Astrocyte (in vitro differentiated cells and primary cell): ENCODE measurements at regions not wholly inside any gene's neighbourhood (a gene's known extent, or its start where the extent isn't known, plus 50 kb on each side); places are given as distances from the start of the nearest gene placed in this dataset.

Source experiments
- DNase-seq: peaks from one replicate; pipeline ENCODE4 v3.0.0-alpha.2; 2010; ENCODE audit warnings: low read depth
- FAIRE-seq: peaks from 2 replicates; lab custom pipeline; 2011; peaks lifted over from hg19 to GRCh38; lab: Jason Lieb, UNC
- H2AFZ ChIP-seq: 2 replicates; pipeline ENCODE4 v1.6.0; 2012; ENCODE audit warnings: low read depth, low read length, inconsistent platforms
- H3K27ac ChIP-seq: 2 replicates; pipeline ENCODE4 v1.5.1; 2011; ENCODE audit warnings: low read depth, low read length, inconsistent platforms
- H3K27me3 ChIP-seq: 2 replicates; pipeline ENCODE4 v1.6.0; 2011; ENCODE audit warnings: low read length, inconsistent platforms; ENCODE audit not compliant: insufficient read depth
- H3K36me3 ChIP-seq: 2 replicates; pipeline ENCODE4 v1.5.1; 2011; ENCODE audit warnings: low read length, inconsistent platforms; ENCODE audit not compliant: insufficient read depth
- H3K4me1 ChIP-seq: 2 replicates; pipeline ENCODE4 v1.5.1; 2011; ENCODE audit warnings: low read length, inconsistent platforms; ENCODE audit not compliant: insufficient read depth
- H3K4me2 ChIP-seq: 2 replicates; pipeline ENCODE4 v1.6.0; 2012; ENCODE audit warnings: low read length, inconsistent platforms
- H3K4me3 ChIP-seq: 2 replicates; pipeline ENCODE4 v1.5.1; 2011; ENCODE audit warnings: low read depth, mild to moderate bottlenecking, low read length, inconsistent platforms; ENCODE audit not compliant: insufficient read depth
- H3K79me2 ChIP-seq: 2 replicates; pipeline ENCODE4 v1.6.0; 2012; ENCODE audit warnings: mild to moderate bottlenecking, low read length, inconsistent platforms; ENCODE audit not compliant: insufficient read depth
- H3K9ac ChIP-seq: 2 replicates; pipeline ENCODE4 v1.6.0; 2012; ENCODE audit warnings: mild to moderate bottlenecking, low read length, inconsistent platforms
- H3K9me3 ChIP-seq: 2 replicates; pipeline ENCODE4 v1.5.1; 2012; ENCODE audit warnings: low read depth, mild to moderate bottlenecking, low read length, inconsistent platforms; ENCODE audit not compliant: insufficient read depth
- H4K20me1 ChIP-seq: 2 replicates; pipeline ENCODE4 v1.6.0; 2012; ENCODE audit warnings: low read length, inconsistent platforms; ENCODE audit not compliant: insufficient read depth
- H3K27ac Mint-ChIP-seq: one replicate; pipeline ENCODE4 v1.8.0; 2021; ENCODE audit warnings: mild to moderate bottlenecking, mixed read lengths; ENCODE audit not compliant: unreplicated experiment
- H3K27me3 Mint-ChIP-seq: one replicate; pipeline ENCODE4 v1.8.0; 2021; ENCODE audit warnings: low read depth, mixed read lengths; ENCODE audit not compliant: unreplicated experiment
- H3K36me3 Mint-ChIP-seq: one replicate; pipeline ENCODE4 v1.8.0; 2021; ENCODE audit warnings: low read depth, mixed read lengths; ENCODE audit not compliant: unreplicated experiment
- H3K4me1 Mint-ChIP-seq: one replicate; pipeline ENCODE4 v1.8.0; 2021; ENCODE audit warnings: low read depth, mixed read lengths; ENCODE audit not compliant: unreplicated experiment
- H3K4me3 Mint-ChIP-seq: one replicate; pipeline ENCODE4 v1.8.0; 2021; ENCODE audit warnings: mild to moderate bottlenecking, moderate library complexity, mixed read lengths; ENCODE audit not compliant: unreplicated experiment
- H3K9me3 Mint-ChIP-seq: one replicate; pipeline ENCODE4 v1.8.0; 2021; ENCODE audit warnings: mild to moderate bottlenecking, mixed read lengths; ENCODE audit not compliant: unreplicated experiment
- CTCF ChIP-seq: IDR thresholded peaks from 2 replicates; pipeline ENCODE4 v1.5.1; 2011; ENCODE audit warnings: low read depth, mild to moderate bottlenecking, inconsistent platforms, low read length, moderate library complexity; ENCODE audit not compliant: insufficient read depth
- EZH2 ChIP-seq: IDR thresholded peaks from 2 replicates; pipeline ENCODE4 v1.6.1; 2012; ENCODE audit warnings: mild to moderate bottlenecking, low read length, inconsistent platforms; ENCODE audit not compliant: insufficient read depth

DNA sequence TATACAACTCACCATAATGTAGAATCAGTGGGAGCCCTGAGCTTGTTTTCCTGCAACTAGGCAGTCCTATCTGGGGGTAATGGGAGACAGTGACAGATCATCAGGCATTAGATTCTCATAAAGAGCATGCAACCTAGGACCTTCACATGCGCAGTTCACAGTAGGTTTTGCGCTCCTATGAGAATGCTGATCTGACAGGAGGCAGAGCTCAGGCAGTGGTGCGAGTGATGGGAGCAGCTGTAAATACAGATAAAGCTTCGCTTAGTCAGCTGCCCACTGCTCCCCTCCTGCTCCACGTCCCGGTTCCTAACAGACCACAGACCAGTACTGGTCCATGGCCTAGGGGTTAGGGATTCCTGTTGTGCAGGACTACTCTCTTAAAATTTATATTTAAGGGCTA is 255.3 kb upstream of the POU3F3 start:
- no peak overlapping the region for H3K4me3 ChIP-seq
- peaks cover 6% of the 10 kb centered on the region for H3K9me3 Mint-ChIP-seq
- TF ChIP-seq EZH2, result no peak
- TF ChIP-seq CTCF, result no peak

GRCh38 chr2:104599787-104600510 is 254.0 kb upstream of the POU3F3 start:
- Histone ChIP-seq H3K79me2 (no peaks in the 10 kb centered on the region), H3K4me3 (no peak overlapping the region), H3K36me3 (no peaks in the 10 kb centered on the region), H3K4me2 (peak overlapping the region; percentile 45), H4K20me1 (no peaks in the 10 kb centered on the region), H3K27ac (peak overlapping the region; percentile 78), H3K27me3 (no peaks in the 10 kb centered on the region), H3K9ac (peak overlapping the region; percentile 47), H3K4me1 (peaks cover 9% of the 10 kb centered on the region), H3K9me3 (no peaks in the 10 kb centered on the region), H2AFZ (no peak overlapping the region)
- no peaks in the 10 kb centered on the region for H3K27me3 Mint-ChIP-seq
- peak overlapping the region; percentile 88 for H3K27ac Mint-ChIP-seq
- FAIRE-seq, result no peak
- TF ChIP-seq EZH2 (no peak), CTCF (no peak)
- peaks cover 7% of the 10 kb centered on the region for H3K4me1 Mint-ChIP-seq
- H3K4me3 Mint-ChIP-seq, result peak overlapping the region; percentile 12
- peak; percentile 92 for DNase-seq
- H3K9me3 Mint-ChIP-seq, result peaks cover 6% of the 10 kb centered on the region
- H3K36me3 Mint-ChIP-seq, result no peaks in the 10 kb centered on the region

More for the DNA sequence above, 255.3 kb upstream of the POU3F3 start:
- Histone ChIP-seq H4K20me1 (no peaks in the 10 kb centered on the region), H3K4me2 (no peak overlapping the region), H3K9ac (no peak overlapping the region), H3K79me2 (no peaks in the 10 kb centered on the region), H3K4me1 (peaks cover 9% of the 10 kb centered on the region), H3K9me3 (no peaks in the 10 kb centered on the region), H3K27ac (no peak overlapping the region), H3K36me3 (no peaks in the 10 kb centered on the region), H2AFZ (no peak overlapping the region), H3K27me3 (no peaks in the 10 kb centered on the region)
- DNase-seq (no peak), FAIRE-seq (no peak)
- H3K27me3 Mint-ChIP-seq, result no peaks in the 10 kb centered on the region
- H3K27ac Mint-ChIP-seq, result no peak overlapping the region
- H3K4me3 Mint-ChIP-seq, result no peak overlapping the region
- H3K36me3 Mint-ChIP-seq, result no peaks in the 10 kb centered on the region
- peaks cover 7% of the 10 kb centered on the region for H3K4me1 Mint-ChIP-seq

DNA sequence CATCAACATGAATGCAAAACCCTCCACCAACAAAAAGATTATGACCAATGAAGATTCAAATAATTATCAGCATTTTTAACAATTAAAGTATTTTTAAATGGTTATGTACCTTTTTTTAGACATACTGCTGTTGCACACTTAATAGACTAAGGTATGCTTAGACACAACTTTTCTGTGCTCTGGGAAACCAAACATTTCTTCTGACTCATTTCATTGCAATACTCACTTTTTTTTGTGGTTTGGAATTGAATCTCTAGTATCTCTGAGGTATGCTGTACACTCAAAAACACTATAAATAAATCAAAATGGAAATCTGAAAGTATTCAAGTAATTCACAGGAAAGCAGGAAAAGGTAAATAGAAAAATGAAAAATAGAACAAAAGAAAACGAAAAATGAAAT is 247.9 kb upstream of the POU3F3 start:
- Histone ChIP-seq H3K27ac (peak overlapping the region; percentile 32), H4K20me1 (no peaks in the 10 kb centered on the region), H3K4me2 (peak overlapping the region; percentile 42), H3K9ac (no peak overlapping the region), H3K4me3 (no peak overlapping the region), H3K36me3 (no peaks in the 10 kb centered on the region), H3K9me3 (no peaks in the 10 kb centered on the region), H3K4me1 (no peaks in the 10 kb centered on the region), H3K27me3 (no peaks in the 10 kb centered on the region), H2AFZ (no peak overlapping the region), H3K79me2 (no peaks in the 10 kb centered on the region)
- no peaks in the 10 kb centered on the region for H3K36me3 Mint-ChIP-seq
- H3K27me3 Mint-ChIP-seq, result no peaks in the 10 kb centered on the region
- H3K9me3 Mint-ChIP-seq, result peaks cover 8% of the 10 kb centered on the region
- TF ChIP-seq EZH2 (no peak), CTCF (no peak)
- no peak for FAIRE-seq
- DNase-seq, result peak; percentile 75
- peaks cover 11% of the 10 kb centered on the region for H3K4me1 Mint-ChIP-seq
- no peak overlapping the region for H3K4me3 Mint-ChIP-seq
- H3K27ac Mint-ChIP-seq, result peak overlapping the region; percentile 6
